ENCODE measurements at regions not wholly inside any gene's neighbourhood (a gene's known extent, or its start where the extent isn't known, plus 50 kb on each side); places are given as distances from the start of the nearest gene placed in this dataset.
"Not testable (repeated sequence)": the region's sequence is repeated elsewhere in the genome, so short reads cannot be mapped to it uniquely, and the experiment has no call there.

DNA sequence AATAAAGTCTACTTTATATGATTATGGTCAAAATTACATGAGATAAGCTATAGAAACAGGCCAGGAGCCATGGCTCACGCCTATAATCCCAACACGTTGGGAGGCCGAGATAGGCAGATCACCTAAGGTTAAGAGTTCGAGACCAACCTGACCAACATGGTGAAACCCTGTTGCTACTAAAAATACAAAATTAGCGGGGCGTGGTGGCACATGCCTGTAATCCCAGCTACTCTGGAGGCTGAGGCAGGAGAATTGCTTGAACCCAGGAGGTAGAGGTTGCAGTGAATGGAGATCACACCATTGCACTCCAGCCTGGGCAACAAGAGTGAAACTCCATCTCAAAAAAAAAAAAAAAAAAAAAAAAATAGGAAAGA, 73.1 kb downstream of the EDN1 start:
- TF ChIP-seq CTCF (optimal IDR thresholded peaks at IDR 0.05 in 1 of 3, IDR thresholded peaks at IDR 0.05 in 1 of 3, conservative IDR thresholded peaks at IDR 0.05 in 1 of 3; ENCODE audit: extremely low read depth in 1 of 3, insufficient read depth in 2 of 3, low read length in 3 of 3); EZH2 (IDR thresholded peaks at IDR 0.05; ENCODE audit: low read length): not testable (repeated sequence)
